IMR-90 (cell line): ENCODE measurements at regions not wholly inside any gene's neighbourhood (a gene's known extent, or its start where the extent isn't known, plus 50 kb on each side); places are given as distances from the start of the nearest gene placed in this dataset.

ENCODE experiments used
- ATAC-seq: fragments of 200-7000 bp; cut with Tn5 transposase; 2 replicates; pipeline ENCODE4 v1.9.1; 2020; ENCODE audit warnings: low read depth, mild to moderate bottlenecking, moderate library complexity
- BruUV-seq: library from RNA; stranded (reverse); fragments of 400-500 nt; replicated peaks from 2 replicates; lab custom pipeline; 2021; lab: Mats Ljungman, UMichigan
- CTCF ChIA-PET: fragments of 300-600 bp; formaldehyde crosslinking; extraction: SDS; loops from one replicate; lab custom pipeline; 2021; ENCODE audit warnings: antibody characterized with exemption; lab: Yijun Ruan, JAX
- POLR2A ChIA-PET: fragments of 300-600 bp; sonication (Branson Sonifier 250); formaldehyde crosslinking; loops from one replicate; lab custom pipeline; 2022; ENCODE audit warnings: antibody characterized with exemption; ENCODE audit not compliant: unreplicated experiment; lab: Charles Lee
- DNase-seq: peaks from one replicate; pipeline ENCODE4 v3.0.0; 2013
- H2AFZ ChIP-seq: replicated peaks from 2 replicates; pipeline ENCODE3; 2013; ENCODE audit warnings: low read length, mild to moderate bottlenecking; ENCODE audit not compliant: poor library complexity
- H2AK5ac ChIP-seq: 2 replicates; pipeline ENCODE4 v1.6.1; 2013; ENCODE audit warnings: low read depth, low read length, inconsistent platforms
- H2AK9ac ChIP-seq: replicated peaks from 2 replicates; pipeline ENCODE3; 2013; ENCODE audit warnings: mild to moderate bottlenecking, low read depth, low read length, moderate library complexity; ENCODE audit not compliant: poor library complexity
- H2BK120ac ChIP-seq: 2 replicates; pipeline ENCODE4 v1.6.1; 2013; ENCODE audit warnings: low read depth, low read length, inconsistent platforms
- H2BK15ac ChIP-seq: 3 replicates; pipeline ENCODE4 v1.6.1; 2013; ENCODE audit warnings: low read depth, low read length, inconsistent platforms
- H2BK20ac ChIP-seq: 2 replicates; pipeline ENCODE4 v1.6.1; 2013; ENCODE audit warnings: low read depth, mild to moderate bottlenecking, inconsistent platforms, low read length, moderate library complexity
- H2BK5ac ChIP-seq: 2 replicates; pipeline ENCODE4 v1.6.1; 2013; ENCODE audit warnings: mild to moderate bottlenecking, low read depth, low read length, inconsistent platforms; ENCODE audit not compliant: poor library complexity, severe bottlenecking
- H3K14ac ChIP-seq: replicated peaks from 2 replicates; pipeline ENCODE4 v1.6.1; 2013; ENCODE audit warnings: low read depth, low read length, inconsistent platforms
- H3K18ac ChIP-seq: 2 replicates; pipeline ENCODE4 v1.6.1; 2013; ENCODE audit warnings: low read depth, low read length, control low read depth
- H3K23ac ChIP-seq: 2 replicates; pipeline ENCODE4 v1.6.1; 2013; ENCODE audit warnings: low read depth, low read length, inconsistent platforms
- H3K27ac ChIP-seq: 2 replicates; pipeline ENCODE4 v1.5.1; 2013; ENCODE audit warnings: mild to moderate bottlenecking, control low read depth, low read length; ENCODE audit not compliant: insufficient read depth
- H3K27me3 ChIP-seq: 2 replicates; pipeline ENCODE4 v1.6.1; 2013; ENCODE audit warnings: low read length; ENCODE audit not compliant: control insufficient read depth, insufficient read depth
- H3K36me3 ChIP-seq: 2 replicates; pipeline ENCODE4 v1.6.1; 2013; ENCODE audit warnings: low read length, mixed read lengths; ENCODE audit not compliant: control insufficient read depth, insufficient read depth
- H3K4ac ChIP-seq: 2 replicates; pipeline ENCODE4 v1.6.1; 2013; ENCODE audit warnings: low read depth, low read length, inconsistent platforms
- H3K4me1 ChIP-seq: 2 replicates; pipeline ENCODE4 v1.6.1; 2013; ENCODE audit warnings: low read length, mixed read lengths; ENCODE audit not compliant: control insufficient read depth, insufficient read depth
- H3K4me2 ChIP-seq: 2 replicates; pipeline ENCODE4 v1.6.1; 2013; ENCODE audit warnings: low read depth, mild to moderate bottlenecking, control low read depth, low read length, moderate library complexity
- H3K4me3 ChIP-seq: 2 replicates; pipeline ENCODE4 v1.5.1; 2013; ENCODE audit warnings: low read depth, mild to moderate bottlenecking, control low read depth, low read length, moderate library complexity; ENCODE audit not compliant: insufficient read depth
- H3K56ac ChIP-seq: 2 replicates; pipeline ENCODE4 v1.6.1; 2013; ENCODE audit warnings: low read length, inconsistent platforms; ENCODE audit not compliant: insufficient read depth; ENCODE audit errors: extremely low read depth
- H3K79me1 ChIP-seq, 2 experiments: 2 replicates each; pipeline ENCODE4 v1.6.1; 2013; ENCODE audit warnings: low read length in 2 of 2, inconsistent platforms in 1 of 2, low read depth in 1 of 2
- H3K9ac ChIP-seq: 2 replicates; pipeline ENCODE4 v1.6.1; 2013; ENCODE audit warnings: low read depth, low read length, control low read depth
- H3K9me1 ChIP-seq: 2 replicates; pipeline ENCODE4 v1.6.1; 2013; ENCODE audit warnings: low read length, inconsistent platforms; ENCODE audit not compliant: insufficient read depth
- H3K9me3 ChIP-seq: 2 replicates; pipeline ENCODE4 v1.6.1; 2013; ENCODE audit warnings: low read length; ENCODE audit not compliant: control insufficient read depth, insufficient read depth
- H4K20me1 ChIP-seq: 2 replicates; pipeline ENCODE4 v1.6.1; 2013; ENCODE audit warnings: low read length, inconsistent platforms; ENCODE audit not compliant: insufficient read depth
- H4K5ac ChIP-seq: 2 replicates; pipeline ENCODE4 v1.6.1; 2013; ENCODE audit warnings: mild to moderate bottlenecking, low read depth, low read length, control low read depth
- H4K8ac ChIP-seq, 2 experiments: 2 replicates each; pipeline ENCODE4 v1.6.1; 2013; ENCODE audit warnings: low read depth in 2 of 2, low read length in 2 of 2, control low read depth in 1 of 2, inconsistent platforms in 1 of 2
- H4K91ac ChIP-seq: 2 replicates; pipeline ENCODE4 v1.6.1; 2013; ENCODE audit warnings: low read depth, low read length, inconsistent platforms; ENCODE audit not compliant: insufficient read depth
- BHLHE40 ChIP-seq: fragments of 150-350 bp; IDR thresholded peaks from 2 replicates; pipeline ENCODE4 v1.6.1; 2016; ENCODE audit warnings: mild to moderate bottlenecking, low read depth, low read length
- CEBPB ChIP-seq: IDR thresholded peaks from 2 replicates; pipeline ENCODE4 v1.6.1; 2012; ENCODE audit warnings: low read depth, low read length, improper control_type of control experiment
- CHD1 ChIP-seq: IDR thresholded peaks from 2 replicates; pipeline ENCODE4 v1.6.1; 2012; ENCODE audit warnings: low read depth, low read length, improper control_type of control experiment
- FOS ChIP-seq: fragments of 150-350 bp; IDR thresholded peaks from 2 replicates; pipeline ENCODE4 v1.6.1; 2016; ENCODE audit warnings: low read depth, low read length
- MAFK ChIP-seq: IDR thresholded peaks from 2 replicates; pipeline ENCODE4 v1.6.1; 2012; ENCODE audit warnings: low read depth, low read length, improper control_type of control experiment
- MAZ ChIP-seq: IDR thresholded peaks from 2 replicates; pipeline ENCODE4 v1.6.1; 2012; ENCODE audit warnings: low read depth, mild to moderate bottlenecking, low read length, improper control_type of control experiment, moderate library complexity, borderline replicate concordance
- MXI1 ChIP-seq: IDR thresholded peaks from 2 replicates; pipeline ENCODE4 v1.6.1; 2012; ENCODE audit warnings: low read depth, mild to moderate bottlenecking, low read length, moderate library complexity, borderline replicate concordance
- NFE2L2 ChIP-seq: fragments of 150-350 bp; IDR thresholded peaks from 2 replicates; pipeline ENCODE4 v1.6.1; 2016; ENCODE audit warnings: low read depth, mild to moderate bottlenecking, low read length
- POLR2A ChIP-seq: IDR thresholded peaks from 2 replicates; pipeline ENCODE4 v1.6.1; 2012; ENCODE audit warnings: mild to moderate bottlenecking, low read depth, low read length
- RAD21 ChIP-seq: IDR thresholded peaks from 2 replicates; pipeline ENCODE4 v1.6.1; 2012; ENCODE audit warnings: low read length, improper control_type of control experiment
- RCOR1 ChIP-seq: IDR thresholded peaks from 2 replicates; pipeline ENCODE4 v1.6.1; 2012; ENCODE audit warnings: mild to moderate bottlenecking, low read length, improper control_type of control experiment; ENCODE audit not compliant: insufficient replicate concordance
- RFX5 ChIP-seq: IDR thresholded peaks from 2 replicates; pipeline ENCODE4 v1.8.0; 2012; ENCODE audit warnings: low read depth, mild to moderate bottlenecking, low read length, moderate library complexity
- SMC3 ChIP-seq: fragments of 150-350 bp; IDR thresholded peaks from 2 replicates; pipeline ENCODE4 v1.6.1; 2016; ENCODE audit warnings: low read depth, mild to moderate bottlenecking, antibody characterized with exemption, low read length, moderate library complexity
- USF2 ChIP-seq: fragments of 150-350 bp; IDR thresholded peaks from 2 replicates; pipeline ENCODE4 v1.6.1; 2017; ENCODE audit warnings: mild to moderate bottlenecking, antibody characterized with exemption, low read length, low read depth
- WGBS, 2 experiments: methylation state at CpG; one replicate each; pipeline versions ENCODE4 v1.1.5 to v1.1.7; 2013; ENCODE audit warnings: missing lambda C conversion rate in 2 of 2; ENCODE audit not compliant: insufficient read length in 1 of 2; ENCODE audit errors: extremely low coverage in 2 of 2; 5-methylcytosine and 5-hydroxymethylcytosine counted together
- dilution Hi-C: fragments of 300-500 bp; cut with HindIII; formaldehyde crosslinking; loops from one replicate; pipeline ENCODE4 v1.14.3; 2018; ENCODE audit warnings: low sequenced_read_pairs; ENCODE audit not compliant: unreplicated experiment
- in situ Hi-C: fragments of 300-500 bp; cut with MboI; formaldehyde crosslinking; loops from 3 replicates; pipeline ENCODE4 v1.14.3; 2019; ENCODE audit warnings: low sequenced_read_pairs, inconsistent platforms, mixed read lengths
- intact Hi-C: fragments of 100-400 bp; cut with micrococcal nuclease; formaldehyde crosslinking; loops from 2 replicates; pipeline ENCODE4 v1.10.0; 2022
- TF ChIP-seq, protein P1 (sequence below): fragments of 150-350 bp; IDR thresholded peaks from 2 replicates; pipeline ENCODE4 v1.6.1; 2016; ENCODE audit warnings: low read depth, mild to moderate bottlenecking, low read length, moderate library complexity, borderline replicate concordance
- TF ChIP-seq, protein P2 (sequence below): conservative IDR thresholded peaks from 2 replicates; pipeline ENCODE4 v1.5.1; 2012; ENCODE audit warnings: mild to moderate bottlenecking, low read depth, low read length, improper control_type of control experiment

DNA sequence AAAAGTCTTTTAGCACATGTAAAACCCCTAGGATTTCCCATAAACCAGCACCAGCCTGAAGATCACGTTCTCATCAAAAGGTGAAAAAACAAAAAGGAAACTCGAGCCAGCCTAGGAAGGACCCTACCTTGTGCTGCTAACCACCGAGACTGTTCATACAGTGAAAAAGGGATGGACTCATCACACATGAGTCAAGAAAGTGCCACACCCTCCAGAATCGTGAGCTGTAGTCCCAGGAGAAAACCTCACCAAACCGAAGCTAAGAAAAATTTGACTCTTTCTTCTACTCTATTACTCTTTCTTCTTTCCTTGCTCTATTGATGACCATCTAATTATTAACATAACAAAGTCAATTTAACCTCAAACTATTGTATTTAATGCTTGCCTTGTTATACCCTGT, 124.8 kb upstream of the USP9Y start:
- Histone ChIP-seq H4K5ac (no peak overlapping the region), H2BK120ac (no peak overlapping the region), H3K14ac (no peak overlapping the region), H3K56ac (no peak overlapping the region), H2BK5ac (no peak overlapping the region), H3K9me1 (no peaks in the 10 kb centered on the region), H3K27ac (no peak overlapping the region), H3K36me3 (no peaks in the 10 kb centered on the region), H2AK9ac (no peak overlapping the region), H2AFZ (no peak overlapping the region), H3K79me1 (no peaks in the 10 kb centered on the region), H3K9ac (no peak overlapping the region), H3K27me3 (no peaks in the 10 kb centered on the region), H3K9me3 (no peaks in the 10 kb centered on the region), H3K18ac (no peak overlapping the region), H4K20me1 (no peaks in the 10 kb centered on the region), H4K8ac (no peak overlapping the region), H3K4ac (no peak overlapping the region), H3K4me1 (no peaks in the 10 kb centered on the region), H2BK20ac (no peak overlapping the region), H2AK5ac (no peak overlapping the region), H3K23ac (no peak overlapping the region), H2BK15ac (no peak overlapping the region), H4K91ac (no peak overlapping the region), H3K4me3 (no peak overlapping the region), H3K4me2 (no peak overlapping the region)
- dilution Hi-C loops: no loop called here
- ChIA-PET POLR2A (no interaction called here), CTCF (no interaction called here)
- ATAC-seq (no peak), DNase-seq (no peak)
- in situ Hi-C loops: no loop called here
- WGBS, 2 experiments: no CpG with 5 or more reads among the region's 5 CpGs
- no TSS peak for BruUV-seq
- TF ChIP-seq MAFK (no peak), RAD21 (no peak), FOS (no peak), MAZ (no peak), NFE2L2 (no peak), CHD1 (no peak), RFX5 (no peak), RCOR1 (no peak), CEBPB (no peak), USF2 (no peak), BHLHE40 (no peak), POLR2A (no peak), SMC3 (no peak), MXI1 (no peak)
- TF ChIP-seq, protein P1, sequence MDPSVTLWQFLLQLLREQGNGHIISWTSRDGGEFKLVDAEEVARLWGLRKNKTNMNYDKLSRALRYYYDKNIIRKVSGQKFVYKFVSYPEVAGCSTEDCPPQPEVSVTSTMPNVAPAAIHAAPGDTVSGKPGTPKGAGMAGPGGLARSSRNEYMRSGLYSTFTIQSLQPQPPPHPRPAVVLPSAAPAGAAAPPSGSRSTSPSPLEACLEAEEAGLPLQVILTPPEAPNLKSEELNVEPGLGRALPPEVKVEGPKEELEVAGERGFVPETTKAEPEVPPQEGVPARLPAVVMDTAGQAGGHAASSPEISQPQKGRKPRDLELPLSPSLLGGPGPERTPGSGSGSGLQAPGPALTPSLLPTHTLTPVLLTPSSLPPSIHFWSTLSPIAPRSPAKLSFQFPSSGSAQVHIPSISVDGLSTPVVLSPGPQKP: no peak
- TF ChIP-seq, protein P2, sequence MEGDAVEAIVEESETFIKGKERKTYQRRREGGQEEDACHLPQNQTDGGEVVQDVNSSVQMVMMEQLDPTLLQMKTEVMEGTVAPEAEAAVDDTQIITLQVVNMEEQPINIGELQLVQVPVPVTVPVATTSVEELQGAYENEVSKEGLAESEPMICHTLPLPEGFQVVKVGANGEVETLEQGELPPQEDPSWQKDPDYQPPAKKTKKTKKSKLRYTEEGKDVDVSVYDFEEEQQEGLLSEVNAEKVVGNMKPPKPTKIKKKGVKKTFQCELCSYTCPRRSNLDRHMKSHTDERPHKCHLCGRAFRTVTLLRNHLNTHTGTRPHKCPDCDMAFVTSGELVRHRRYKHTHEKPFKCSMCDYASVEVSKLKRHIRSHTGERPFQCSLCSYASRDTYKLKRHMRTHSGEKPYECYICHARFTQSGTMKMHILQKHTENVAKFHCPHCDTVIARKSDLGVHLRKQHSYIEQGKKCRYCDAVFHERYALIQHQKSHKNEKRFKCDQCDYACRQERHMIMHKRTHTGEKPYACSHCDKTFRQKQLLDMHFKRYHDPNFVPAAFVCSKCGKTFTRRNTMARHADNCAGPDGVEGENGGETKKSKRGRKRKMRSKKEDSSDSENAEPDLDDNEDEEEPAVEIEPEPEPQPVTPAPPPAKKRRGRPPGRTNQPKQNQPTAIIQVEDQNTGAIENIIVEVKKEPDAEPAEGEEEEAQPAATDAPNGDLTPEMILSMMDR: no peak
- intact Hi-C loops: no loop called here
